HCT116 (cell line): ENCODE measurements at regions not wholly inside any gene's neighbourhood (a gene's known extent, or its start where the extent isn't known, plus 50 kb on each side); places are given as distances from the start of the nearest gene placed in this dataset.

Source experiments
- CBX3 ChIP-seq: IDR thresholded peaks from 2 replicates; pipeline ENCODE4 v1.6.1; 2012; ENCODE audit warnings: low read depth
- CEBPB ChIP-seq: IDR thresholded peaks from 2 replicates; pipeline ENCODE4 v1.6.1; 2012; ENCODE audit warnings: low read depth
- CTCF ChIP-seq, 3 experiments: fragments of 200-600 bp in 1 of 3; sonication (generic) in 1 of 3; IDR thresholded peaks in 2 of 3; conservative IDR thresholded peaks in 1 of 3; 2 replicates each; pipeline ENCODE4 v1.5.1; 2012 to 2017; ENCODE audit warnings: low read depth in 2 of 3, low read length in 2 of 3, antibody characterized with exemption in 1 of 3, borderline replicate concordance in 1 of 3, control low read depth in 1 of 3, mild to moderate bottlenecking in 1 of 3, mixed read lengths in 1 of 3, mixed run types in 1 of 3, moderate library complexity in 1 of 3; ENCODE audit not compliant: insufficient read depth in 1 of 3
- EZH2 ChIP-seq: fragments of 200-600 bp; sonication (generic); IDR thresholded peaks from 2 replicates; pipeline ENCODE4 v1.6.1; 2017; ENCODE audit warnings: antibody characterized with exemption, mixed run types
- EZH2phosphoT487 ChIP-seq: fragments of 200-600 bp; IDR thresholded peaks from 2 replicates; pipeline ENCODE4 v1.6.1; 2018; ENCODE audit warnings: antibody characterized with exemption, borderline replicate concordance
- MAX ChIP-seq: IDR thresholded peaks from 2 replicates; pipeline ENCODE4 v1.6.1; 2012
- POLR2A ChIP-seq: IDR thresholded peaks from 2 replicates; pipeline ENCODE4 v1.7.0; 2011; ENCODE audit warnings: borderline replicate concordance; ENCODE audit not compliant: insufficient read depth, insufficient read length; ENCODE audit errors: extremely low read depth
- POLR2AphosphoS5 ChIP-seq: IDR thresholded peaks from 2 replicates; pipeline ENCODE4 v1.6.1; 2011; ENCODE audit warnings: mild to moderate bottlenecking, low read depth, low read length, moderate library complexity
- REST ChIP-seq: IDR thresholded peaks from 2 replicates; pipeline ENCODE4 v1.6.1; 2012; ENCODE audit warnings: low read depth
- SP1 ChIP-seq: IDR thresholded peaks from 2 replicates; pipeline ENCODE4 v1.6.1; 2012; ENCODE audit warnings: low read depth
- SRF ChIP-seq: IDR thresholded peaks from 2 replicates; pipeline ENCODE4 v1.6.1; 2012; ENCODE audit warnings: low read depth
- TCF7L2 ChIP-seq: IDR thresholded peaks from 2 replicates; pipeline ENCODE4 v1.7.0; 2011; ENCODE audit warnings: borderline replicate concordance, inconsistent platforms; ENCODE audit not compliant: insufficient read depth, insufficient read length; ENCODE audit errors: extremely low read depth
- ZNF274 ChIP-seq: fragments of 200-500 bp; sonication (Bioruptor generic); IDR thresholded peaks from 2 replicates; pipeline ENCODE4 v1.6.1; 2014; ENCODE audit warnings: mild to moderate bottlenecking, low read depth, low read length, inconsistent platforms

GRCh38 chr17:12222392-12222791, 201.7 kb downstream of the MAP2K4 start:
- TF ChIP-seq POLR2A, result no peak
- no peak for TF ChIP-seq CTCF (IDR thresholded peaks at IDR 0.05 in 2 of 3, conservative IDR thresholded peaks at IDR 0.05 in 1 of 3; ENCODE audit: borderline replicate concordance in 1 of 3, insufficient read depth in 1 of 3, low read depth in 2 of 3, low read length in 2 of 3)
- TF ChIP-seq ZNF274, result no peak
- TF ChIP-seq REST, result no peak
- TF ChIP-seq EZH2, result no peak
- no peak for TF ChIP-seq SP1
- TF ChIP-seq CBX3, result no peak
- no peak for TF ChIP-seq MAX
- no peak for TF ChIP-seq CEBPB
- no peak for TF ChIP-seq POLR2AphosphoS5
- no peak for TF ChIP-seq TCF7L2
- no peak for TF ChIP-seq EZH2phosphoT487
- no peak for TF ChIP-seq SRF
